CD4-positive, alpha-beta memory T cell (primary cell): ENCODE measurements at regions not wholly inside any gene's neighbourhood (a gene's known extent, or its start where the extent isn't known, plus 50 kb on each side); places are given as distances from the start of the nearest gene placed in this dataset.

Source experiments
- CTCF ChIA-PET: fragments of 350-600 bp; sonication (Branson Sonifier 250); formaldehyde crosslinking; loops from one replicate; lab custom pipeline; 2021; ENCODE audit warnings: inconsistent platforms; ENCODE audit not compliant: partially characterized antibody; lab: Charles Lee
- POLR2A ChIA-PET: fragments of 350-600 bp; sonication (Branson Sonifier 250); formaldehyde crosslinking; loops from one replicate; lab custom pipeline; 2021; ENCODE audit not compliant: partially characterized antibody; lab: Charles Lee
- DNase-seq, 5 donors: peaks; one replicate each; pipeline versions ENCODE4 v3.0.0 to v3.0.0-alpha.2; 2020 to 2022; ENCODE audit warnings: mixed read lengths in 1 of 5
- H3K27ac ChIP-seq: one replicate; pipeline ENCODE4 v1.7.0; 2013; ENCODE audit warnings: low read depth, low read length
- H3K27me3 ChIP-seq: 2 replicates; pipeline ENCODE4 v1.7.0; 2013; ENCODE audit warnings: mild to moderate bottlenecking, low read length, moderate library complexity; ENCODE audit not compliant: insufficient read depth
- H3K36me3 ChIP-seq: 2 replicates; pipeline ENCODE4 v1.7.0; 2013; ENCODE audit warnings: mild to moderate bottlenecking, low read length, moderate library complexity; ENCODE audit not compliant: insufficient read depth
- H3K4me1 ChIP-seq: 2 replicates; pipeline ENCODE4 v1.7.0; 2013; ENCODE audit warnings: mild to moderate bottlenecking, low read length, moderate library complexity; ENCODE audit not compliant: insufficient read depth
- H3K4me3 ChIP-seq, 2 donors: one replicate each; pipeline ENCODE4 v1.7.0; 2013; ENCODE audit warnings: low read length in 2 of 2, mild to moderate bottlenecking in 1 of 2
- H3K9me3 ChIP-seq, 2 donors: one replicate each; pipeline ENCODE4 v1.7.0; 2013; ENCODE audit warnings: low read length in 2 of 2, control low read depth in 1 of 2; ENCODE audit not compliant: control insufficient read depth in 1 of 2
- H3K27ac Mint-ChIP-seq, 7 donors: one replicate each; pipeline ENCODE4 v1.8.0; 2020 to 2021; ENCODE audit warnings: mixed read lengths in 7 of 7, mild to moderate bottlenecking in 6 of 7, inconsistent platforms in 3 of 7, moderate library complexity in 3 of 7
- H3K27me3 Mint-ChIP-seq, 2 donors: one replicate each; pipeline ENCODE4 v1.8.0; 2020 to 2021; ENCODE audit warnings: mixed read lengths in 2 of 2
- H3K36me3 Mint-ChIP-seq, 2 donors: one replicate each; pipeline ENCODE4 v1.8.0; 2020 to 2021; ENCODE audit warnings: mixed read lengths in 2 of 2, inconsistent platforms in 1 of 2, mild to moderate bottlenecking in 1 of 2
- H3K4me1 Mint-ChIP-seq, 4 donors: one replicate each; pipeline ENCODE4 v1.8.0; 2020 to 2021; ENCODE audit warnings: mixed read lengths in 4 of 4, mild to moderate bottlenecking in 1 of 4
- H3K4me3 Mint-ChIP-seq, 8 donors: one replicate each; pipeline ENCODE4 v1.8.0; 2020 to 2021; ENCODE audit warnings: mixed read lengths in 8 of 8, mild to moderate bottlenecking in 7 of 8, moderate library complexity in 6 of 8, inconsistent platforms in 3 of 8
- H3K9me3 Mint-ChIP-seq, 8 donors: one replicate each; pipeline ENCODE4 v1.8.0; 2020 to 2021; ENCODE audit warnings: mixed read lengths in 8 of 8, mild to moderate bottlenecking in 5 of 8, inconsistent platforms in 3 of 8, moderate library complexity in 1 of 8
- intact Hi-C: fragments of 100-400 bp; cut with micrococcal nuclease; formaldehyde crosslinking; loops from one replicate; pipeline ENCODE4 v1.15.1; 2023

GRCh38 chr13:91291078-91291477 lies 56.4 kb upstream of the MIR17HG start:
- no peak for DNase-seq
- peaks cover 1 to 3% of the 10 kb centered on the region in 2 donors for H3K27me3 Mint-ChIP-seq
- H3K4me3 Mint-ChIP-seq, result no peak overlapping the region
- no peaks in the 10 kb centered on the region for H3K36me3 Mint-ChIP-seq
- no peak overlapping the region for H3K4me3 ChIP-seq
- H3K27ac Mint-ChIP-seq, result no peak overlapping the region
- POLR2A ChIA-PET, result no interaction called here
- CTCF ChIA-PET, result no interaction called here
- no peaks in the 10 kb centered on the region for H3K4me1 Mint-ChIP-seq
- H3K9me3 Mint-ChIP-seq, result peaks cover 0 to 7% (median 3%) of the 10 kb centered on the region in 8 donors
- H3K27me3 ChIP-seq, result no peaks in the 10 kb centered on the region
- H3K36me3 ChIP-seq, result no peaks in the 10 kb centered on the region
- no peaks in the 10 kb centered on the region for H3K4me1 ChIP-seq
- intact Hi-C loops, result no loop called here
- no peak overlapping the region for H3K27ac ChIP-seq
- no peaks in the 10 kb centered on the region for H3K9me3 ChIP-seq

GRCh38 chr13:91292630-91293221 lies 54.8 kb upstream of the MIR17HG start:
- H3K4me1 Mint-ChIP-seq, result no peaks in the 10 kb centered on the region
- no peaks in the 10 kb centered on the region for H3K36me3 Mint-ChIP-seq
- peaks cover 0 to 7% (median 3%) of the 10 kb centered on the region in 8 donors for H3K9me3 Mint-ChIP-seq
- no peaks in the 10 kb centered on the region for H3K4me1 ChIP-seq
- H3K36me3 ChIP-seq, result no peaks in the 10 kb centered on the region
- no peak overlapping the region for H3K27ac ChIP-seq
- no peak overlapping the region for H3K4me3 Mint-ChIP-seq
- peaks cover 3% of the 10 kb centered on the region in 2 donors for H3K27me3 Mint-ChIP-seq
- CTCF ChIA-PET, result no interaction called here
- intact Hi-C loops, result no loop called here
- POLR2A ChIA-PET, result no interaction called here
- H3K9me3 ChIP-seq, result no peaks in the 10 kb centered on the region
- no peaks in the 10 kb centered on the region for H3K27me3 ChIP-seq
- no peak overlapping the region for H3K27ac Mint-ChIP-seq
- H3K4me3 ChIP-seq, result no peak overlapping the region
- DNase-seq, result no peak

- H3K27ac ChIP-seq, result no peak overlapping the region
- intact Hi-C loops, result no loop called here
- H3K27me3 ChIP-seq, result no peaks in the 10 kb centered on the region
- ChIA-PET POLR2A (no interaction called here), CTCF (interaction anchor here (1.6 kb wide), 1 partner anchor 17 kb away, joined by 4 read pairs; no protein-coding TSS in a partner anchor)
- H3K9me3 Mint-ChIP-seq, result no peaks in the 10 kb centered on the region
- DNase-seq, result no peak
- peaks cover 2% of the 10 kb centered on the region in 2 donors for H3K27me3 Mint-ChIP-seq
- no peaks in the 10 kb centered on the region for H3K36me3 ChIP-seq
- no peak overlapping the region for H3K4me3 Mint-ChIP-seq
- H3K27ac Mint-ChIP-seq, result no peak overlapping the region
- no peaks in the 10 kb centered on the region for H3K4me1 Mint-ChIP-seq
- no peaks in the 10 kb centered on the region for H3K9me3 ChIP-seq
- no peaks in the 10 kb centered on the region for H3K4me1 ChIP-seq
- H3K36me3 Mint-ChIP-seq, result no peaks in the 10 kb centered on the region
- no peak overlapping the region for H3K4me3 ChIP-seq
Observed at GRCh38 chr13:91295712-91296410, 51.6 kb upstream of the MIR17HG start.

DNA sequence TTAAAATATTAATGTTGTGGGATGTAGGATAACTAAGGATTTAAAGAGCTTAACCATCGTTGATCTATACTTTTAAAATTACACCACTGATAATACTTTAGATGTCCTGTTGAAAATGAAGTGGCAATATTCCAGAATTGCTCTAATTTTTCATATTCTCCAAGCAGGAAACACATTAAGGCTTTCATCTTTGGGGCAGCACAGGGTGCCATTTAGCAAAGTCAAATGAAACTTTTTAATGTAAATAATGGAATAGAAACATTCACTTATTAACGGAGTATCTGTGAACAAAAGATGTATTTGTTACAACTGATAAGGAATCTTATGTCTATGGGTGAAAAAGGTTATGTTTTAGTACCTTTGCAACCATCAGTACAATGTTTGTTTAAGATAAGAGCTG lies 50.0 kb upstream of the MIR17HG start:
- intact Hi-C loops, result no loop called here
- Histone ChIP-seq H3K4me3 (no peak overlapping the region), H3K27me3 (no peaks in the 10 kb centered on the region), H3K36me3 (no peaks in the 10 kb centered on the region), H3K4me1 (no peaks in the 10 kb centered on the region), H3K9me3 (no peaks in the 10 kb centered on the region), H3K27ac (no peak overlapping the region)
- ChIA-PET POLR2A (no interaction called here), CTCF (interaction anchor here (1.0 kb wide), 1 partner anchor 14 kb away, joined by 3 read pairs; no protein-coding TSS in a partner anchor)
- Mint-ChIP-seq H3K4me1 (no peaks in the 10 kb centered on the region), H3K4me3 (no peak overlapping the region), H3K9me3 (no peaks in the 10 kb centered on the region), H3K27me3 (peaks cover 2% of the 10 kb centered on the region in 2 donors), H3K36me3 (no peaks in the 10 kb centered on the region), H3K27ac (no peak overlapping the region)
- no peak for DNase-seq
